ENCODE measurements at regions not wholly inside any gene's neighbourhood (a gene's known extent, or its start where the extent isn't known, plus 50 kb on each side); places are given as distances from the start of the nearest gene placed in this dataset.

- TF ChIP-seq POLR2A (IDR thresholded peaks at IDR 0.05; ENCODE audit: low read depth, low read length): no peak
- TF ChIP-seq POLR2AphosphoS5 (IDR thresholded peaks at IDR 0.05; ENCODE audit: low read depth, low read length): no peak
- no peak for TF ChIP-seq PAX5 (IDR thresholded peaks at IDR 0.05; ENCODE audit: insufficient read depth, low read length, severe bottlenecking)
These were observed 477.0 kb downstream of the GBA3 start for GRCh38 chr4:23169608-23170311.

All from GM12891 (cell line).